ENCODE measurements at regions not wholly inside any gene's neighbourhood (a gene's known extent, or its start where the extent isn't known, plus 50 kb on each side); places are given as distances from the start of the nearest gene placed in this dataset.

GRCh38 chr10:33040436-33040835 is 82.4 kb upstream of the ITGB1 start:
- POLR2A ChIA-PET (ENCODE audit: unreplicated experiment) = interaction anchor here (0.6 kb wide), 1 partner anchor 65 kb away, joined by 3 read pairs; no protein-coding TSS in a partner anchor
- no TSS peak for BruUV-seq (replicated peaks)
- ATAC-seq (no peak), DNase-seq (no peak)
- intact Hi-C loops (cut with micrococcal nuclease) = no loop called here
- Histone ChIP-seq H3K9me2 (replicated peaks; ENCODE audit: low read length) (no peaks in the 10 kb centered on the region), H3K4me3 (ENCODE audit: low read length) (no peak overlapping the region), H3K4me2 (ENCODE audit: low read length) (no peak overlapping the region), H3K27ac (ENCODE audit: low read length) (no peak overlapping the region), H3F3A (ENCODE audit: low read length, unreplicated experiment) (no peaks in the 10 kb centered on the region), H3K9me3 (ENCODE audit: low read length) (no peaks in the 10 kb centered on the region), H3K27me3 (ENCODE audit: low read length) (no peaks in the 10 kb centered on the region), H3K79me2 (ENCODE audit: low read length) (no peaks in the 10 kb centered on the region), H3K9ac (ENCODE audit: low read length) (no peak overlapping the region), H3K4me1 (ENCODE audit: insufficient read depth, low read length) (no peaks in the 10 kb centered on the region), H4K20me1 (ENCODE audit: low read length) (no peaks in the 10 kb centered on the region), H3K36me3 (ENCODE audit: low read depth, low read length) (no peaks in the 10 kb centered on the region), H2AFZ (ENCODE audit: low read length) (no peak overlapping the region)
- CTCF ChIA-PET = interaction anchor here (0.6 to 1.8 kb wide), 2 partner anchors 30 to 197 kb away, joined by 4 to 6 read pairs; no protein-coding TSS in a partner anchor
- no peak for TF ChIP-seq CTCF (conservative IDR thresholded peaks at IDR 0.05; ENCODE audit: low read depth, low read length)

GRCh38 chr10:33039181-33039580 is 81.2 kb upstream of the ITGB1 start:
- no peaks in the 10 kb centered on the region for H3K79me2 ChIP-seq (ENCODE audit: low read length)
- intact Hi-C loops (cut with micrococcal nuclease) = no loop called here
- ChIA-PET CTCF (interaction anchor here (1.8 kb wide), 1 partner anchor 29 kb away, joined by 6 read pairs; no protein-coding TSS in a partner anchor), POLR2A (ENCODE audit: unreplicated experiment) (no interaction called here)
- TF ChIP-seq EZH2 (IDR thresholded peaks at IDR 0.05; ENCODE audit: low read length, unreplicated experiment) (no peak), CTCF (conservative IDR thresholded peaks at IDR 0.05; ENCODE audit: low read depth, low read length) (no peak), EZH2phosphoT487 (IDR thresholded peaks at IDR 0.05; ENCODE audit: borderline replicate concordance, low read length) (no peak)
- H4K20me1 ChIP-seq (ENCODE audit: low read length) = no peaks in the 10 kb centered on the region
- H3K9ac ChIP-seq (ENCODE audit: low read length) = no peak overlapping the region
- H3K36me3 ChIP-seq (ENCODE audit: low read depth, low read length) = no peaks in the 10 kb centered on the region
- DNase-seq (no peak), ATAC-seq (peak; percentile 54)
- no peak overlapping the region for H3K4me2 ChIP-seq (ENCODE audit: low read length)
- no peaks in the 10 kb centered on the region for H3K9me3 ChIP-seq (ENCODE audit: low read length)
- H3K27me3 ChIP-seq (ENCODE audit: low read length) = no peaks in the 10 kb centered on the region
- H3K9me2 ChIP-seq (replicated peaks; ENCODE audit: low read length) = no peaks in the 10 kb centered on the region
- no peak overlapping the region for H3K4me3 ChIP-seq (ENCODE audit: low read length)
- no peak overlapping the region for H3K27ac ChIP-seq (ENCODE audit: low read length)
- H3F3A ChIP-seq (ENCODE audit: low read length, unreplicated experiment) = no peaks in the 10 kb centered on the region
- no peak overlapping the region for H2AFZ ChIP-seq (ENCODE audit: low read length)
- no peaks in the 10 kb centered on the region for H3K4me1 ChIP-seq (ENCODE audit: insufficient read depth, low read length)
- no TSS peak for BruUV-seq (replicated peaks)

- no TSS peak for BruUV-seq (replicated peaks)
- ATAC-seq = no peak
- Histone ChIP-seq H3K27ac (ENCODE audit: low read length) (no peak overlapping the region), H4K20me1 (ENCODE audit: low read length) (no peaks in the 10 kb centered on the region), H3F3A (ENCODE audit: low read length, unreplicated experiment) (no peaks in the 10 kb centered on the region), H3K4me2 (ENCODE audit: low read length) (no peak overlapping the region), H3K9me2 (replicated peaks; ENCODE audit: low read length) (no peaks in the 10 kb centered on the region), H3K9ac (ENCODE audit: low read length) (no peak overlapping the region), H3K27me3 (ENCODE audit: low read length) (no peaks in the 10 kb centered on the region), H2AFZ (ENCODE audit: low read length) (no peak overlapping the region), H3K79me2 (ENCODE audit: low read length) (no peaks in the 10 kb centered on the region), H3K36me3 (ENCODE audit: low read depth, low read length) (no peaks in the 10 kb centered on the region), H3K4me3 (ENCODE audit: low read length) (no peak overlapping the region), H3K9me3 (ENCODE audit: low read length) (no peaks in the 10 kb centered on the region), H3K4me1 (ENCODE audit: insufficient read depth, low read length) (no peaks in the 10 kb centered on the region)
- no peak for TF ChIP-seq CTCF (conservative IDR thresholded peaks at IDR 0.05; ENCODE audit: low read depth, low read length)
- no peak for TF ChIP-seq EZH2phosphoT487 (IDR thresholded peaks at IDR 0.05; ENCODE audit: borderline replicate concordance, low read length)
- TF ChIP-seq EZH2 (IDR thresholded peaks at IDR 0.05; ENCODE audit: low read length, unreplicated experiment) = no peak
- CTCF ChIA-PET = interaction anchor here (1.8 kb wide), 1 partner anchor 28 kb away, joined by 6 read pairs; no protein-coding TSS in a partner anchor
- intact Hi-C loops (cut with micrococcal nuclease) = no loop called here
- DNase-seq = no peak
- POLR2A ChIA-PET (ENCODE audit: unreplicated experiment) = no interaction called here
Observed at GRCh38 chr10:33038672-33039071, 80.6 kb upstream of the ITGB1 start.
